Suprapubic skin (tissue), 4 donors: ENCODE measurements at regions not wholly inside any gene's neighbourhood (a gene's known extent, or its start where the extent isn't known, plus 50 kb on each side); places are given as distances from the start of the nearest gene placed in this dataset.

Experiments
- DNase-seq, 2 donors: peaks; one replicate each; pipeline ENCODE4 v3.0.0-alpha.2; 2019; ENCODE audit warnings: low spot score in 2 of 2
- H3K27ac ChIP-seq: fragments of 200-600 bp; sonication (generic); one replicate; pipeline ENCODE4 v1.5.1; 2019
- H3K27me3 ChIP-seq: fragments of 200-600 bp; sonication (generic); one replicate; pipeline ENCODE4 v1.5.1; 2019
- H3K36me3 ChIP-seq: fragments of 200-600 bp; sonication (generic); one replicate; pipeline ENCODE4 v1.5.1; 2019
- H3K4me1 ChIP-seq: fragments of 200-600 bp; sonication (generic); one replicate; pipeline ENCODE4 v1.5.1; 2019
- H3K4me3 ChIP-seq: fragments of 200-600 bp; sonication (generic); one replicate; pipeline ENCODE4 v1.5.1; 2019; ENCODE audit warnings: mild to moderate bottlenecking
- H3K9me3 ChIP-seq: fragments of 200-600 bp; sonication (generic); one replicate; pipeline ENCODE4 v1.5.1; 2019
- CTCF ChIP-seq, 2 donors: fragments of 200-600 bp in 1 of 2; fragments of 450-650 bp in 1 of 2; sonication (generic) in 1 of 2; IDR thresholded peaks; one replicate each; pipeline ENCODE4 v1.5.1; 2016 to 2019; ENCODE audit warnings: antibody characterized with exemption in 2 of 2, mild to moderate bottlenecking in 1 of 2, moderate library complexity in 1 of 2
- EP300 ChIP-seq: sonication (generic); formaldehyde crosslinking; IDR thresholded peaks from one replicate; pipeline ENCODE4 v1.6.1; 2017; ENCODE audit warnings: antibody characterized with exemption
- POLR2A ChIP-seq, 2 donors: fragments of 450-650 bp; IDR thresholded peaks; one replicate each; pipeline ENCODE4 v1.6.1; 2017; ENCODE audit warnings: antibody characterized with exemption in 2 of 2, mild to moderate bottlenecking in 2 of 2, moderate library complexity in 2 of 2
- POLR2AphosphoS5 ChIP-seq, 3 donors: sonication (generic); formaldehyde crosslinking; IDR thresholded peaks; one replicate each; pipeline ENCODE4 v1.6.1; 2017; ENCODE audit warnings: antibody characterized with exemption in 3 of 3
- WGBS: methylation state at CpG from one replicate; pipeline ENCODE4 v1.1.5; 2018; 5-methylcytosine and 5-hydroxymethylcytosine counted together

- TF ChIP-seq POLR2AphosphoS5 (IDR thresholded peaks at IDR 0.05) (no peak), CTCF (IDR thresholded peaks at IDR 0.05) (no peak), POLR2A (IDR thresholded peaks at IDR 0.05) (no peak), EP300 (no peak)
- Histone ChIP-seq H3K27ac (no peak overlapping the region), H3K9me3 (no peaks in the 10 kb centered on the region), H3K27me3 (no peaks in the 10 kb centered on the region), H3K36me3 (no peaks in the 10 kb centered on the region), H3K4me1 (peaks cover 7% of the 10 kb centered on the region), H3K4me3 (no peak overlapping the region)
- DNase-seq, result no peak
- WGBS, result 60% methylated on average over 3 of the region's 3 CpGs
Observed at GRCh38 chr13:90415902-90416301, 931.6 kb upstream of the MIR17HG start.

- 47% methylated on average over 5 of the region's 5 CpGs for WGBS
- no peak overlapping the region for H3K27ac ChIP-seq
- DNase-seq, result no peak
- peaks cover 7% of the 10 kb centered on the region for H3K4me1 ChIP-seq
- no peaks in the 10 kb centered on the region for H3K27me3 ChIP-seq
- no peak for TF ChIP-seq CTCF (IDR thresholded peaks at IDR 0.05)
- no peak for TF ChIP-seq POLR2A (IDR thresholded peaks at IDR 0.05)
- no peak for TF ChIP-seq POLR2AphosphoS5 (IDR thresholded peaks at IDR 0.05)
- TF ChIP-seq EP300, result no peak
- H3K9me3 ChIP-seq, result no peaks in the 10 kb centered on the region
- no peak overlapping the region for H3K4me3 ChIP-seq
- no peaks in the 10 kb centered on the region for H3K36me3 ChIP-seq
Observed at GRCh38 chr13:90416519-90416918, 931.0 kb upstream of the MIR17HG start.

GRCh38 chr13:90416938-90417337 lies 930.5 kb upstream of the MIR17HG start:
- WGBS, result 81% methylated on average over 1 of the region's 1 CpG
- Histone ChIP-seq H3K27ac (no peak overlapping the region), H3K36me3 (no peaks in the 10 kb centered on the region), H3K9me3 (no peaks in the 10 kb centered on the region), H3K27me3 (no peaks in the 10 kb centered on the region), H3K4me1 (peaks cover 7% of the 10 kb centered on the region), H3K4me3 (no peak overlapping the region)
- TF ChIP-seq EP300, result no peak
- no peak for TF ChIP-seq CTCF (IDR thresholded peaks at IDR 0.05)
- TF ChIP-seq POLR2A (IDR thresholded peaks at IDR 0.05), result no peak
- no peak for TF ChIP-seq POLR2AphosphoS5 (IDR thresholded peaks at IDR 0.05)
- DNase-seq, result no peak

GRCh38 chr13:90420683-90421082 lies 926.8 kb upstream of the MIR17HG start:
- 89% methylated on average over 2 of the region's 2 CpGs for WGBS
- no peak overlapping the region for H3K4me3 ChIP-seq
- H3K36me3 ChIP-seq, result no peaks in the 10 kb centered on the region
- peaks cover 7% of the 10 kb centered on the region for H3K4me1 ChIP-seq
- no peak overlapping the region for H3K27ac ChIP-seq
- H3K9me3 ChIP-seq, result no peaks in the 10 kb centered on the region
- TF ChIP-seq EP300 (no peak), POLR2AphosphoS5 (IDR thresholded peaks at IDR 0.05) (no peak), POLR2A (IDR thresholded peaks at IDR 0.05) (no peak), CTCF (IDR thresholded peaks at IDR 0.05) (no peak)
- no peak for DNase-seq
- H3K27me3 ChIP-seq, result no peaks in the 10 kb centered on the region

- 0% methylated on average over 1 of the region's 8 CpGs for WGBS
- Histone ChIP-seq H3K9me3 (no peaks in the 10 kb centered on the region), H3K27me3 (no peaks in the 10 kb centered on the region), H3K36me3 (no peaks in the 10 kb centered on the region), H3K4me3 (no peak overlapping the region), H3K27ac (no peak overlapping the region), H3K4me1 (no peaks in the 10 kb centered on the region)
- no peak for DNase-seq
- TF ChIP-seq EP300 (no peak), CTCF (IDR thresholded peaks at IDR 0.05) (no peak), POLR2AphosphoS5 (IDR thresholded peaks at IDR 0.05) (no peak), POLR2A (IDR thresholded peaks at IDR 0.05) (no peak)
Observed at GRCh38 chr13:90427322-90428272, 919.9 kb upstream of the MIR17HG start.
